Neural cell (in vitro differentiated cells): ENCODE measurements at regions not wholly inside any gene's neighbourhood (a gene's known extent, or its start where the extent isn't known, plus 50 kb on each side); places are given as distances from the start of the nearest gene placed in this dataset.

Source experiments
- H2AFZ ChIP-seq: fragments of 200-600, 300-800 bp; sonication (generic), shearing (Covaris generic); 2 replicates; pipeline ENCODE4 v1.6.0; 2014; ENCODE audit warnings: low read depth, mild to moderate bottlenecking, antibody characterized with exemption, low read length, moderate library complexity
- H3F3A ChIP-seq: fragments of 200-600 bp; shearing (Covaris generic); 2 replicates; pipeline ENCODE4 v1.6.1; 2016; ENCODE audit warnings: mild to moderate bottlenecking, moderate library complexity, mixed read lengths, antibody characterized with exemption, low read length; ENCODE audit not compliant: insufficient read depth, poor library complexity, severe bottlenecking
- H3K27ac ChIP-seq: fragments of 200-600, 300-800 bp; sonication (generic), shearing (Covaris generic); 2 replicates; pipeline ENCODE4 v1.5.1; 2014; ENCODE audit warnings: mild to moderate bottlenecking, low read length, moderate library complexity
- H3K27me3 ChIP-seq: fragments of 300-800, 200-600 bp; sonication (generic), shearing (Covaris generic); 2 replicates; pipeline ENCODE4 v1.6.0; 2014; ENCODE audit warnings: mild to moderate bottlenecking, low read depth, low read length, moderate library complexity; ENCODE audit not compliant: insufficient read depth
- H3K36me3 ChIP-seq: fragments of 300-800, 200-600 bp; sonication (generic), shearing (Covaris generic); 2 replicates; pipeline ENCODE4 v1.5.1; 2014; ENCODE audit warnings: mild to moderate bottlenecking, antibody characterized with exemption, low read length, moderate library complexity; ENCODE audit not compliant: insufficient read depth
- H3K4me2 ChIP-seq: fragments of 300-800, 200-600 bp; sonication (generic), shearing (Covaris generic); 2 replicates; pipeline ENCODE4 v1.6.0; 2014; ENCODE audit warnings: mild to moderate bottlenecking, low read length
- H3K4me3 ChIP-seq: fragments of 300-800, 200-600 bp; sonication (generic), shearing (Covaris generic); 2 replicates; pipeline ENCODE4 v1.5.1; 2014; ENCODE audit warnings: mild to moderate bottlenecking, low read length, moderate library complexity
- H3K79me2 ChIP-seq: fragments of 200-600 bp; shearing (Covaris generic); replicated peaks from 2 replicates; pipeline ENCODE4 v1.6.0; 2014; ENCODE audit warnings: mild to moderate bottlenecking, low read length, moderate library complexity; ENCODE audit not compliant: insufficient read depth
- H3K9ac ChIP-seq: fragments of 300-800, 200-600 bp; sonication (generic), shearing (Covaris generic); 2 replicates; pipeline ENCODE4 v1.6.1; 2016; ENCODE audit warnings: mild to moderate bottlenecking, low read length, mixed read lengths
- H3K9me2 ChIP-seq: fragments of 200-600 bp; shearing (Covaris generic); 2 replicates; pipeline ENCODE4 v1.6.1; 2016; ENCODE audit warnings: mild to moderate bottlenecking, low read length, mixed read lengths; ENCODE audit not compliant: insufficient read depth
- H3K9me3 ChIP-seq: fragments of 200-600, 300-800 bp; sonication (generic), shearing (Covaris generic); 2 replicates; pipeline ENCODE4 v1.6.1; 2016; ENCODE audit warnings: mild to moderate bottlenecking, mixed run types, low read length, moderate library complexity, mixed read lengths
- H4K20me1 ChIP-seq: fragments of 200-600 bp; shearing (Covaris generic); 2 replicates; pipeline ENCODE4 v1.6.1; 2016; ENCODE audit warnings: mild to moderate bottlenecking, mixed run types; ENCODE audit not compliant: insufficient read depth
- EP300 ChIP-seq: fragments of 450-650 bp; conservative IDR thresholded peaks from 2 replicates; pipeline ENCODE4 v1.6.1; 2014; ENCODE audit warnings: antibody characterized with exemption, mild to moderate bottlenecking, moderate library complexity; ENCODE audit not compliant: poor library complexity, severe bottlenecking
- EZH2 ChIP-seq: fragments of 200-600, 300-800 bp; shearing (Covaris generic), sonication (generic); IDR thresholded peaks from 2 replicates; pipeline ENCODE4 v1.6.1; 2014; ENCODE audit warnings: antibody characterized with exemption, low read length, borderline replicate concordance, mild to moderate bottlenecking; ENCODE audit not compliant: insufficient read depth, poor library complexity, severe bottlenecking
- POLR2AphosphoS5 ChIP-seq: IDR thresholded peaks from 2 replicates; pipeline ENCODE4 v1.6.1; 2012
- RAD21 ChIP-seq: fragments of 450-650 bp; conservative IDR thresholded peaks from 2 replicates; pipeline ENCODE4 v1.6.1; 2014; ENCODE audit warnings: antibody characterized with exemption, mild to moderate bottlenecking, moderate library complexity
- TAF1 ChIP-seq: IDR thresholded peaks from 2 replicates; pipeline ENCODE4 v1.6.1; 2012; ENCODE audit warnings: low read depth
- TF ChIP-seq, protein P1 (sequence below): IDR thresholded peaks from 2 replicates; pipeline ENCODE4 v1.6.1; 2012; ENCODE audit warnings: borderline replicate concordance
- TF ChIP-seq, protein P2 (sequence below): fragments of 450-650 bp; IDR thresholded peaks from 2 replicates; pipeline ENCODE4 v1.5.1; 2014; ENCODE audit warnings: antibody characterized with exemption, mild to moderate bottlenecking, moderate library complexity; ENCODE audit not compliant: poor library complexity, severe bottlenecking

DNA sequence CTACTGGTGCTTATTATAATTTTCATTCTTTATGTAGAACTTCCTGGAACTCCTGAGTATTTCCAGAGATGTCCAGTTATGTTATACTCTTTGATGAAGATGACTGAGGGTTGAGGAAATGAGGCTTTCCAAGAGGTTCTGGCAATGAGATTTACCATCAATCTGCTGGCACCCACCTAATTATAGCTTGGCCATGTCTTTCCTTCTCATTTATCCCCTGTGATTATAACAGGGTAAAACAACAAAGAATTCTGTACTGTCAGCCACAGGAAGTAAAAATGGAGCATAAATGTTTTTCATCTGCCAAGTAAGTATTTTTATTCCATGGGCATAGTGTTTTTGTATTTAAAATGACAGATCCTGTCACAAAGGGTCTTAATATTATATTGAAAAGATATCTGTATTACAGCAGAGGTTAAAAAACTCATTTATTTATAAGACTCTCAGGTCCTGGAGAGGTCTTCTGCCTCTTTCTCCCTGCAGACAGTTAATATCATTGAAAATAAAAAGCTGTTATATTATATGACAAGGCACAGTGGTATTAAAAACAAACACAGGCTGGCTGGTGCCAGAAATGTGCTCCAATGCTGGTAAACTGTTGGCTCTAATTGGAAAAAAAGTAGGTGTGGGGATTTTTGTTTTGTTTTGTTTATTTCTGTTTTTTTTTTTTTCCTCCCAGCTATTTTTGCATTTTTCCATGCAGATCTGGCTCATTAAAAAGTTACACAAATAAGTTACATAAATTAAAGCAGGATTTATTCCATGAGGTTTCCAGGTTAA, 1764.1 kb upstream of the CELF4 start:
- Histone ChIP-seq H3K4me3 (no peak overlapping the region), H3K9ac (no peak overlapping the region), H3K27me3 (no peaks in the 10 kb centered on the region), H2AFZ (no peak overlapping the region), H3K9me3 (no peaks in the 10 kb centered on the region), H3K36me3 (no peaks in the 10 kb centered on the region), H3K4me2 (no peak overlapping the region), H4K20me1 (no peaks in the 10 kb centered on the region), H3K27ac (no peak overlapping the region), H3K79me2 (no peaks in the 10 kb centered on the region), H3F3A (no peaks in the 10 kb centered on the region), H3K9me2 (no peaks in the 10 kb centered on the region)
- TF ChIP-seq, protein P1, sequence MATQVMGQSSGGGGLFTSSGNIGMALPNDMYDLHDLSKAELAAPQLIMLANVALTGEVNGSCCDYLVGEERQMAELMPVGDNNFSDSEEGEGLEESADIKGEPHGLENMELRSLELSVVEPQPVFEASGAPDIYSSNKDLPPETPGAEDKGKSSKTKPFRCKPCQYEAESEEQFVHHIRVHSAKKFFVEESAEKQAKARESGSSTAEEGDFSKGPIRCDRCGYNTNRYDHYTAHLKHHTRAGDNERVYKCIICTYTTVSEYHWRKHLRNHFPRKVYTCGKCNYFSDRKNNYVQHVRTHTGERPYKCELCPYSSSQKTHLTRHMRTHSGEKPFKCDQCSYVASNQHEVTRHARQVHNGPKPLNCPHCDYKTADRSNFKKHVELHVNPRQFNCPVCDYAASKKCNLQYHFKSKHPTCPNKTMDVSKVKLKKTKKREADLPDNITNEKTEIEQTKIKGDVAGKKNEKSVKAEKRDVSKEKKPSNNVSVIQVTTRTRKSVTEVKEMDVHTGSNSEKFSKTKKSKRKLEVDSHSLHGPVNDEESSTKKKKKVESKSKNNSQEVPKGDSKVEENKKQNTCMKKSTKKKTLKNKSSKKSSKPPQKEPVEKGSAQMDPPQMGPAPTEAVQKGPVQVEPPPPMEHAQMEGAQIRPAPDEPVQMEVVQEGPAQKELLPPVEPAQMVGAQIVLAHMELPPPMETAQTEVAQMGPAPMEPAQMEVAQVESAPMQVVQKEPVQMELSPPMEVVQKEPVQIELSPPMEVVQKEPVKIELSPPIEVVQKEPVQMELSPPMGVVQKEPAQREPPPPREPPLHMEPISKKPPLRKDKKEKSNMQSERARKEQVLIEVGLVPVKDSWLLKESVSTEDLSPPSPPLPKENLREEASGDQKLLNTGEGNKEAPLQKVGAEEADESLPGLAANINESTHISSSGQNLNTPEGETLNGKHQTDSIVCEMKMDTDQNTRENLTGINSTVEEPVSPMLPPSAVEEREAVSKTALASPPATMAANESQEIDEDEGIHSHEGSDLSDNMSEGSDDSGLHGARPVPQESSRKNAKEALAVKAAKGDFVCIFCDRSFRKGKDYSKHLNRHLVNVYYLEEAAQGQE: no peak
- no peak for TF ChIP-seq TAF1
- TF ChIP-seq RAD21: no peak

DNA sequence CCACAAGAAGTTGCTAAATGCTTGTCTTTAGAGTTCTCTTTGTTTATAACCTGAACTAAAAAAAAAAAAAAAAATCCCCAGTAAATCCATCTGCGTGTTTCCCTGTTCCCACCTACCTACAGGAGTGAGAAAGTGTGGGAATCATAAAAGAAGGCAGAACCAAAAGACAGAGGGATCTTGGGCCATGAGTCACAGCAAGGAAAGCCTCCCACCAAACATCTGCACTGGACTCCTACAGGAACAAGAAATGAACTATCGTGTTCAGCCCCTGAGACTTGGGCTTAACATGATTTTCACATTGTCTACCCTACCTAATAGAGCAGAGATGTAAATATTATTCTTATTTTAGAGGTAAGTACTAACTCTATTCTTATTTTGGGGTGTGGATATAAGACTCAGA, 1761.2 kb upstream of the CELF4 start:
- Histone ChIP-seq H4K20me1 (no peaks in the 10 kb centered on the region), H3K4me3 (no peak overlapping the region), H3K27me3 (no peaks in the 10 kb centered on the region), H3K9me2 (no peaks in the 10 kb centered on the region), H3K79me2 (no peaks in the 10 kb centered on the region), H3F3A (no peaks in the 10 kb centered on the region), H3K36me3 (no peaks in the 10 kb centered on the region), H3K4me2 (no peak overlapping the region), H3K27ac (no peak overlapping the region), H2AFZ (no peak overlapping the region), H3K9ac (no peak overlapping the region), H3K9me3 (no peaks in the 10 kb centered on the region)
- TF ChIP-seq POLR2AphosphoS5 (no peak), EP300 (no peak)

DNA sequence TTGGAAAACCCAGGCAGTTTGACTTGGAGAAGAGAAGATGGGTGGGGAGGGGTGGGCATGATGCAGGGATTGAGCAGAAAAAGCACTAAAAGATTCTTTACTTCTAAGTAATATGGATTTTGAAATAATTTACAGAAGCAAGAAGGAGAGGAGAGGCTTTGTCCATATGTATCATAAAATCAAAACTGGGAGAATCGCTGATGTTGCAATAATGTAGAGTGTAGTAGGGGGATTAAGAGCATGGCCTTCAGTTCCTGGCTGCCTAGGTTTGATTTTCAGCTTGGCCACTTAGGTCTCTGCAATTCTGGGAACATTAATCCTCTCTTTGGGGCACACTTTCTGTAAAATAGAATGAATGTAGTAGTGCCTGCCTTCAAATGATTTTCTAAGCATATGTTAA, 1760.4 kb upstream of the CELF4 start:
- H3K9ac ChIP-seq: no peak overlapping the region
- no peaks in the 10 kb centered on the region for H3F3A ChIP-seq
- no peak overlapping the region for H2AFZ ChIP-seq
- no peaks in the 10 kb centered on the region for H3K36me3 ChIP-seq
- TF ChIP-seq TAF1 (no peak), EZH2 (no peak)
- TF ChIP-seq, protein P2, sequence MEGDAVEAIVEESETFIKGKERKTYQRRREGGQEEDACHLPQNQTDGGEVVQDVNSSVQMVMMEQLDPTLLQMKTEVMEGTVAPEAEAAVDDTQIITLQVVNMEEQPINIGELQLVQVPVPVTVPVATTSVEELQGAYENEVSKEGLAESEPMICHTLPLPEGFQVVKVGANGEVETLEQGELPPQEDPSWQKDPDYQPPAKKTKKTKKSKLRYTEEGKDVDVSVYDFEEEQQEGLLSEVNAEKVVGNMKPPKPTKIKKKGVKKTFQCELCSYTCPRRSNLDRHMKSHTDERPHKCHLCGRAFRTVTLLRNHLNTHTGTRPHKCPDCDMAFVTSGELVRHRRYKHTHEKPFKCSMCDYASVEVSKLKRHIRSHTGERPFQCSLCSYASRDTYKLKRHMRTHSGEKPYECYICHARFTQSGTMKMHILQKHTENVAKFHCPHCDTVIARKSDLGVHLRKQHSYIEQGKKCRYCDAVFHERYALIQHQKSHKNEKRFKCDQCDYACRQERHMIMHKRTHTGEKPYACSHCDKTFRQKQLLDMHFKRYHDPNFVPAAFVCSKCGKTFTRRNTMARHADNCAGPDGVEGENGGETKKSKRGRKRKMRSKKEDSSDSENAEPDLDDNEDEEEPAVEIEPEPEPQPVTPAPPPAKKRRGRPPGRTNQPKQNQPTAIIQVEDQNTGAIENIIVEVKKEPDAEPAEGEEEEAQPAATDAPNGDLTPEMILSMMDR: no peak
- TF ChIP-seq, protein P1: no peak
- H3K9me2 ChIP-seq: no peaks in the 10 kb centered on the region
- H3K79me2 ChIP-seq: no peaks in the 10 kb centered on the region
- no peak overlapping the region for H3K4me3 ChIP-seq
- no peak overlapping the region for H3K4me2 ChIP-seq
- no peak overlapping the region for H3K27ac ChIP-seq
- H4K20me1 ChIP-seq: no peaks in the 10 kb centered on the region
- no peaks in the 10 kb centered on the region for H3K27me3 ChIP-seq
- H3K9me3 ChIP-seq: no peaks in the 10 kb centered on the region
